Left ventricle myocardium superior (tissue), 1 donor: ENCODE measurements at regions not wholly inside any gene's neighbourhood (a gene's known extent, or its start where the extent isn't known, plus 50 kb on each side); places are given as distances from the start of the nearest gene placed in this dataset.
A peak's percentile ranks its signal among the peaks of the same experiment; 100 is the strongest.
"Not testable (repeated sequence)": the region's sequence is repeated elsewhere in the genome, so short reads cannot be mapped to it uniquely, and the experiment has no call there.

ENCODE experiments used
- ATAC-seq: fragments of 200-7000 bp; cut with Tn5 transposase; one replicate; pipeline ENCODE4 v1.9.1; 2020; ENCODE audit warnings: mild to moderate bottlenecking, moderate library complexity
- DNase-seq: peaks from one replicate; pipeline ENCODE4 v3.0.0-alpha.2; 2020
- intact Hi-C: fragments of 100-400 bp; cut with micrococcal nuclease; formaldehyde crosslinking; loops from one replicate; pipeline ENCODE4 v1.11.0; 2022
- donor health status: DM: no; HTN: yes; CAD: no; lungs with severe emphysema.

GRCh38 chr2:133846476-133846875, 278.2 kb upstream of the NCKAP5 start:
- DNase-seq, result no peak
- no peak for ATAC-seq
- intact Hi-C loops, result no loop called here

DNA sequence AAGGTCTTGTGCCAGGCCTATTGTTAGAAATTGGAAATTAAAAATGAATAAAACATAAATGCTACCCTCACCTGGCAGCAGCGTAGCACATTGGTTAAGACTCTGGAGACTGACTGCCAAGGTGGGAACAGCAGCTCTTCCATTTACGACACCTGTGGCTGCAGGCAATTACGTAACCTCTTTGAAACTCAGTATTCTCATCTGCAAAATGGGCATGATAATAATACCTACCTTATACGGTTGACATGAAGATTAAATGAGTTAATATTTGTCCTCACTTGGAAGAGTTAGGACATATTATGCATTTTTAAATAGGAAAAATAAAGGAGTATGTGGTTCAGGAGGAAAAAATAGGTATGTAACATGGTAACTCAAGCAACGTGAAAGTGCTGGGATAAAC, 279.3 kb upstream of the NCKAP5 start:
- DNase-seq (no peak), ATAC-seq (no peak)
- intact Hi-C loops, result no loop called here

DNA sequence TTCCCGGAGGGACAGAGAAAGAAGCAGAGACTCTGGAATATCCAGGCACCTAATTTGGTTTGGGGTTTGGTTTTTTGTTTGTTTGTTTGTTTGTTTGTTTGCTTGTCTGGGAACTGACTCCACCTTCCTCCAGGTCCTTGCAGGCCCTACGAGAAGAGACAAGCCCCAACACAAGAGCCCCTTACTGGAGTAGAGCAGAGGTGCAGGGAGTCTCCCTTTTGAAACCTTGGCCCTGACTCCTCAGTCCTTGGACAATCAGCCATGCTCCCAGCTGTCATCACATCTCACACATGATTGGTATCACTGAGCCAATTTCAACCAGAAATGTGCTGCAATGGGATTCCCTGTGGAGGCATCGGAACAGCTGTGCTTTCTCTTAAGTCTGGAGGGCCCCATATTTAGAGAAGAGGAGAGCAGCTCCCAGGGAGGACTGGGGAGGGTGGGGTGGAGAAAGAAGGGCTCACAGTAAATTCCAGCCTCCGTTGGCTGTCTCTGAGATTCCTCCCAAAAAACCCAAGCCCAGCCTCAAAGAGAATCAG, 279.9 kb upstream of the NCKAP5 start:
- ATAC-seq (peak; percentile 86), DNase-seq (no peak)
- intact Hi-C loops, result no loop called here

DNA sequence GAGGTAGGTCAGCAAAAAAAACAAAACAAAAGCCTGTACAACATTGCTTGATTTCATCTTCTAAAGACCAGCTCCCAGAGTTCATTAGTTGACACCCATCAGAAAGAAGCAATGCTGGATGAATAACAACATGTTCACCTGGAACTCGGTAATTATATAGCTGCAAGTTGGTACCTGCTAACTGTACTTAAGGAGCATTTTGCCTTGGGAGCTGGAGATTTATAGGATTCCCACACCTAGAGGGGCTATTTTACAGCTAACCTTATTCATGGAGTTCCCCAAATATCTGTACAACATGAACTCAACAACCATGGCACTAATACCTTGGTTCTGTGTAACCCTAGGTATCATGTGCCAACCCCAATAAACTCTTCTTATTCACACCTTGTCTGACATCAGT, 281.1 kb upstream of the NCKAP5 start:
- DNase-seq, result no peak
- no peak for ATAC-seq
- intact Hi-C loops, result no loop called here

DNA sequence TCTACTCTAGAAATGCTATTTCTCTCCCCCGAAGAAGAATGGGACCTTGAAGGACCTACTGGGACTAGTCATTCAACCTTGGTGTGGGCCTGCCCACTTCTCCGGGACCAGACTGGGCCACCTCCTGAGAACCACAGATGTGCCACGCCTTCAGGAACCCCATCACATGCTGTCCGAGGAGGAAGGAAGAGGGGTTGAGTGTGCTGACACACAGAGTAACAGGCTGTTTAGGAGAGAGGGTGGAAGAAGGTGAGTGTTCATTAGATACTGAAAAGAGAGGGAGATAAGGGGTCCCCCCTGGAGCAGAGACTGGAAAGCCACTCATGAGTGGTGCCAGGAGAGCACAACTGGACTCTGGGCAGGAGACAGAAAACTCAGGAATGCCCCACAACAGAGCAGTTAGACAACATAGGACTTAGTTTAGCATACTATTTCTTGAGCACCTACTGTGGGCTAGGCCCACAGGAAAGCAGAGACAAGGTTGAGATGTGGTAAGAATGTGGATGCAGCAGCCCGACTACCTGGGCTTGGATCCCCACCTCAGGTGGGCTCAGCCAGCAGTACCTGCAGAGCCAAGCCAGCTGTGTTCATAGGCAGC, 286.4 kb upstream of the NCKAP5 start:
- DNase-seq, result no peak
- ATAC-seq, result no peak
- intact Hi-C loops, result no loop called here

DNA sequence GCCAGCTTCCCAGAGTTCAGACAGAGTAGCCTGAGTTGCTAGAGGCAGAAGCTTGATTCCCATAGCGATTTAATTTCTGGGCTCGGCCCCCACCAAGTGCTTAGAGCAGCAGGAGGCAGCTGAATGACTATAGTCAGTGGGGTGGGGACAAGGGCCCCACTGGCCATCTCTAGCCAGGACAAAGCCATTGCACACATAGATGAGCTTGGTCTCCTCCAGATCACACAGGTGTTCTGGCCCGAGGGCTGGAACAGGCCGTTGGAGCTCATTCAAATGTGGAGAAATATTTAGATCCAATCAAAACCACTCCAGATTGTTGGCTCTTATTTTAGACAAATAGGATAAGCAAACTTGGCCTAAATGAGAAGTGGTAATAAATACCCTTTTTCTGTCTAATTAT, 287.3 kb upstream of the NCKAP5 start:
- intact Hi-C loops, result no loop called here
- ATAC-seq, result peak; percentile 29
- no peak for DNase-seq

DNA sequence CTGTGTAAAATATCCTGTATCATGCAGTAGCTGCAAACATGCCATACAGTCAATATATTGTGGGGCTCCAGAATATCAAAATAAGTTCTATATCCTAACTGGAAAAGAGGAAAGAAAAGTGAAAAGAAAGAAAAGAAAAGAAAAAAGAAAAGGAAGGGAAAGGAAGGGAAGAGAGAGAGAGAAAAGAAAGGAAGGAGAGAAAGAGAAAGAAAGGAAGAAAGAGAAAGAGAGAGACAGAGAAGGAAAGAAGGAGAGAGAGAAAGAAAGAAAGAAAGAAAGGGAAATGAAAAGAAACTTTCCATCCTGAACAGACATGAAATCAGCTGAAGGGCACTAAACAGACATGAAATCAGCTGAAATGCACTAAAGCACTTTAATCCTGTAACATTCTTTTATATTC, 288.4 kb upstream of the NCKAP5 start:
- DNase-seq, result no peak
- intact Hi-C loops, result no loop called here
- ATAC-seq, result no peak

DNA sequence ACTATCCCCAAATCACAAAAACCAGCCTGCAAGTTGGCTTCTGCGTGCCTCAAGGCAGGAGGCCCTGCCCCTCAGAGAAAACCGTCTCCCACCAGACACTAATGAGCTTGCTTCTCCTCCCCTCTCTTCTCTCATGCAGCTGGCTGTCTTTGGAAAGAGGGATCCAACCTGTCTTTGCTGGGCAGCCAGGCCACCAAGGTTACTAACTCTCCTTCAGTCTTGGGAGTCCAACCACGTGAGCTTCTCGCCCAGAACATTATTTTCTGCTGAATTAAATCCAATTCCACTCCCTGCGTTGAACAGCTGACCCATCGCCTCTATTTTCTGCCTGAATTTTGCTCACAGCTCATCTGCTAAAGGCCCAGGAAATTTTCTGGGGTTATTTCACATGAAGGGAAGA, 291.3 kb upstream of the NCKAP5 start:
- DNase-seq (no peak), ATAC-seq (no peak)
- intact Hi-C loops, result no loop called here

GRCh38 chr2:133862400-133862977, 294.2 kb upstream of the NCKAP5 start:
- DNase-seq (no peak), ATAC-seq (no peak)
- intact Hi-C loops, result no loop called here

- intact Hi-C loops, result no loop called here
- no peak for DNase-seq
- ATAC-seq, result no peak
These were observed 295.0 kb upstream of the NCKAP5 start for GRCh38 chr2:133863106-133863800.

DNA sequence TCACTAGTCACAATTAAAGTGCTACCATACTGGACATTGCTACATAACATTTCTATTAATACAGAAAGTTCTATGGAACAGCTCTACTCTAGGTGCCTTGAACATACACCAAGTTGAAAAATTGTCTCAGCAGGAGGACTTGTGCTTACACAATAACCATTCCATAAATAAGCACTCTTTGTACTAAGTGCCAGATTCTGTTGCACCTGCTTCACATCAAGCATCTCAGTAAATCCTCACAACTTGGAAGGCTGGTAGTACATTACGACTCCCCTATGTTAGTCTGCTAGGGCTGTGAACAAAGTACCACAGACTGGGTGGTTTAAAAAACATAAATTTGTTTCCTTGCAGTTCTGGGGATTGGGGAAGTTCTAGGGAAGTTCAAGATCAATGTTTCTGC, 296.9 kb upstream of the NCKAP5 start:
- intact Hi-C loops, result no loop called here
- ATAC-seq, result no peak
- DNase-seq, result no peak

- intact Hi-C loops, result no loop called here
These were observed 298.9 kb upstream of the NCKAP5 start for GRCh38 chr2:133867166-133867565.

GRCh38 chr2:133871545-133872209, 303.4 kb upstream of the NCKAP5 start:
- ATAC-seq, result no peak
- no peak for DNase-seq
- intact Hi-C loops, result no loop called here

More at GRCh38 chr2:133867166-133867565, 298.9 kb upstream of the NCKAP5 start:
- DNase-seq (no peak), ATAC-seq (no peak)

DNA sequence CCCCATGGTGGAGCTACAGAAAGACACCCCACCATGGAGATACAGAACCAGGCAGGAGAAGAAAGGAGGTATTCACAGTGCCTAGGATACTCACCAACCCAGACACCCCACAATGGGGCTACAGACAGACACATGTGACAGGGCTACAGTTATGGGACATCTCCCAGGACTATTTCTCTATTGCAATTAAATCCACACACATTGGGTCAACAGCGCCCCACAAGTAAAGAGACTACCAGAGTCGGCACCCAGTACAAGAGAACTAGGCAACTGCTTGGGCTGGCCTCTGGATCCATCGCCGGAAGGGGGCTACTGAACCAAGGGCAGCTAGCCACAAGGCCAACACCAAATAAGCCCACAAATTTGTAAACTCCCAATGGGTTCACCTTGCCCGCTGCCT, 310.1 kb upstream of the NCKAP5 start:
- DNase-seq (no peak), ATAC-seq (no peak)
- intact Hi-C loops, result no loop called here

DNA sequence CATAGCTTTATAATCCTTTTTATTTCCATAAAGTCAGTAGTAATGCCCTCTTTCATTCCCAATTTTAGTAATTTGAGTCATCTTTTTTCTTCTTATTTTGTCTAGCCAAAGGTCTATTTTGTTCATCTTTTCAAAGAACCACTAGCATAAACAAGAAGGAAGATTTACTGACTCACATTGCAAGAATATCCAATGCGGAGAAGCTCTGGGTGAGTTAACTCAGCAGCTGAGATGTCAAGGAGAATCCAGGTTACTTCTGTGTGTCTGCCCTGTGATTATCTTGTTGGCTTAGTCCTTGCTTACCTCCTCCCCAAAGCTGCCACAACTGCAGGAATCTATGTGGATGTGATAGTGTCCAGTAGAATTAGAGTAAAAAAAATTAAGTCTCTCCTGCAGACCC, 311.4 kb upstream of the NCKAP5 start:
- intact Hi-C loops, result no loop called here
- no peak for ATAC-seq
- DNase-seq, result no peak

DNA sequence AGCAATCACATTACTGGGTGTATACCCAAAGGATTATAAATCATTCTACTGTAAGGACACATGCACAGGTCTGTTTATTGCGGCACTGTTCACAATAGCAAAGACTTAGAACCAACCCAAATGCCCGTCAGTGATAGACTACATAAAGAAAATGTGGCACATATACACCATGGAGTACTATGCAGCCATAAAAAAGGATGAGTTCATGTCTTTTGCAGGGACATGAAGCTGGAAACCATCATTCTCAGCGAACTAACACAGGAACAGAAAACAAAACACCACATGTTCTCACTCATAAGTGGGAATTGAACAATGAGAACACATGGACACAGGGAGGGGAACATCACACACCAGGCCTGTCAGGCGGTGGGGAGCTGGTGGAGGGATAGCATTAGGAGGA, 313.9 kb upstream of the NCKAP5 start:
- DNase-seq, intact Hi-C loops, ATAC-seq: not testable (repeated sequence)

GRCh38 chr2:133884739-133885381, 316.6 kb upstream of the NCKAP5 start:
- DNase-seq, result no peak
- ATAC-seq, result peak; percentile 21
- intact Hi-C loops, result loop anchor here (5.0 kb wide), 1 partner anchor 232 kb away; no protein-coding TSS in a partner anchor

DNA sequence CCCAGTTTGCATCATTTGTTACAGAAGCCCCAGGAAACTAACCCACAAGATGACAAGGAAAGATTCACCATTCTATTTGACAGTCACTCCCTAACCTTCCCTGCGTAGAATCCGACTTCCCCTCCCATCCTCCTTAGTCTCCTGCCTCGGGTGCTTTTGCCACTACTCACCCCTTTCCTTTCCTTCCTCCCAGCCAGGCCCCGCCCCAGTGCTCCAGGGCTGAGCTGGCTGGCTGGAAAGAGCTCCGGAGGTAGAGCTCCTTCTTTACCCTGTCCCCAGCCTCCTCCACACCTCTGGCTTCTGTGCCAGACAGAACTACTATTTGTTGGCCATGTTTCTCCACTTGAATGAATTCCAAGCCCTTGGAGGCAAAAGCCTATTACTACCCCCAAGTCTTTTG, 317.6 kb upstream of the NCKAP5 start:
- DNase-seq, result no peak
- no peak for ATAC-seq

More for the DNA sequence above, 317.6 kb upstream of the NCKAP5 start:
- intact Hi-C loops, result loop anchor here (5.0 kb wide), 1 partner anchor 231 kb away; no protein-coding TSS in a partner anchor
